Ascending aorta (tissue), 2 donors: ENCODE measurements at regions not wholly inside any gene's neighbourhood (a gene's known extent, or its start where the extent isn't known, plus 50 kb on each side); places are given as distances from the start of the nearest gene placed in this dataset.

Experiments used
- DNase-seq, 2 donors: peaks; one replicate each; pipeline ENCODE4 v3.0.0-alpha.2; 2019; ENCODE audit warnings: low spot score in 2 of 2
- H3K27ac ChIP-seq, 2 donors: fragments of 200-600 bp; sonication (generic); one replicate each; pipeline ENCODE4 v1.5.1; 2016 to 2017; ENCODE audit warnings: mild to moderate bottlenecking in 1 of 2
- H3K27me3 ChIP-seq: fragments of 200-600 bp; sonication (generic); one replicate; pipeline ENCODE4 v1.5.1; 2017
- H3K36me3 ChIP-seq, 2 donors: fragments of 200-600 bp; sonication (generic); one replicate each; pipeline ENCODE4 v1.5.1; 2016
- H3K4me1 ChIP-seq, 2 donors: fragments of 200-600 bp; sonication (generic); one replicate each; pipeline ENCODE4 v1.5.1; 2016 to 2017; ENCODE audit warnings: mild to moderate bottlenecking in 1 of 2
- H3K4me3 ChIP-seq, 2 donors: fragments of 200-600 bp; sonication (generic); one replicate each; pipeline ENCODE4 v1.5.1; 2016 to 2017; ENCODE audit warnings: mild to moderate bottlenecking in 1 of 2
- H3K9me3 ChIP-seq, 2 donors: fragments of 200-600 bp; sonication (generic); one replicate each; pipeline ENCODE4 v1.5.1; 2016
- intact Hi-C: fragments of 100-400 bp; cut with DNase I; formaldehyde crosslinking; loops from one replicate; pipeline ENCODE4 v1.15.1; 2023
- TF ChIP-seq, protein P1 (sequence below), 3 experiments: fragments of 200-600 bp in 2 of 3; fragments of 450-650 bp in 1 of 3; sonication (generic) in 2 of 3; IDR thresholded peaks; one replicate each; pipeline ENCODE4 v1.5.1; 2016 to 2019; ENCODE audit warnings: antibody characterized with exemption in 3 of 3, mild to moderate bottlenecking in 1 of 3, moderate library complexity in 1 of 3

DNA sequence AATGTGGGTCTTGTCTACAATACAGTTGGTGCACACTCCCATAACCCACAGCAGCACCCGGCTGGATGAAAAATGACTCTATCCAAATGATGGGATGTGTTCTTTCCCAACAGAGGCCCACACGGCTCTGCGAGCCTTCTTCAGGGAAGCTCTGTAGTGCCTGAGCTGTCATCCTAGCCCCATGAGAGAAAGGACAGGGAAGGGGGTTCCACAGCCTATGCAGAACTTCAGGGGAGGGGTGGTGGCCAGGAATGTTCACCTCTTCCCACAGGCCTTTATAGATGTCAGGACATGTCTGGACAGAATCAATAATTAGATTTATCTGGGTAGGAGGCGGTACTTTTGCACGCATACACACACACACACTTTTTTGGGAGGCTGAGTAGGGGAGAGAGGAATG lies 109.0 kb downstream of the JCAD start:
- H3K9me3 ChIP-seq = no peaks in the 10 kb centered on the region
- H3K27me3 ChIP-seq = no peaks in the 10 kb centered on the region
- TF ChIP-seq, protein P1, sequence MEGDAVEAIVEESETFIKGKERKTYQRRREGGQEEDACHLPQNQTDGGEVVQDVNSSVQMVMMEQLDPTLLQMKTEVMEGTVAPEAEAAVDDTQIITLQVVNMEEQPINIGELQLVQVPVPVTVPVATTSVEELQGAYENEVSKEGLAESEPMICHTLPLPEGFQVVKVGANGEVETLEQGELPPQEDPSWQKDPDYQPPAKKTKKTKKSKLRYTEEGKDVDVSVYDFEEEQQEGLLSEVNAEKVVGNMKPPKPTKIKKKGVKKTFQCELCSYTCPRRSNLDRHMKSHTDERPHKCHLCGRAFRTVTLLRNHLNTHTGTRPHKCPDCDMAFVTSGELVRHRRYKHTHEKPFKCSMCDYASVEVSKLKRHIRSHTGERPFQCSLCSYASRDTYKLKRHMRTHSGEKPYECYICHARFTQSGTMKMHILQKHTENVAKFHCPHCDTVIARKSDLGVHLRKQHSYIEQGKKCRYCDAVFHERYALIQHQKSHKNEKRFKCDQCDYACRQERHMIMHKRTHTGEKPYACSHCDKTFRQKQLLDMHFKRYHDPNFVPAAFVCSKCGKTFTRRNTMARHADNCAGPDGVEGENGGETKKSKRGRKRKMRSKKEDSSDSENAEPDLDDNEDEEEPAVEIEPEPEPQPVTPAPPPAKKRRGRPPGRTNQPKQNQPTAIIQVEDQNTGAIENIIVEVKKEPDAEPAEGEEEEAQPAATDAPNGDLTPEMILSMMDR (IDR thresholded peaks at IDR 0.05) = no peak
- H3K36me3 ChIP-seq = no peaks in the 10 kb centered on the region
- peak overlapping the region; percentile 85 to 90 for H3K27ac ChIP-seq
- no peak overlapping the region for H3K4me3 ChIP-seq
- peaks cover 17 to 42% of the 10 kb centered on the region in 2 donors for H3K4me1 ChIP-seq
- peak in 1 of 2 donors; percentile 39 for DNase-seq
- intact Hi-C loops = no loop called here

DNA sequence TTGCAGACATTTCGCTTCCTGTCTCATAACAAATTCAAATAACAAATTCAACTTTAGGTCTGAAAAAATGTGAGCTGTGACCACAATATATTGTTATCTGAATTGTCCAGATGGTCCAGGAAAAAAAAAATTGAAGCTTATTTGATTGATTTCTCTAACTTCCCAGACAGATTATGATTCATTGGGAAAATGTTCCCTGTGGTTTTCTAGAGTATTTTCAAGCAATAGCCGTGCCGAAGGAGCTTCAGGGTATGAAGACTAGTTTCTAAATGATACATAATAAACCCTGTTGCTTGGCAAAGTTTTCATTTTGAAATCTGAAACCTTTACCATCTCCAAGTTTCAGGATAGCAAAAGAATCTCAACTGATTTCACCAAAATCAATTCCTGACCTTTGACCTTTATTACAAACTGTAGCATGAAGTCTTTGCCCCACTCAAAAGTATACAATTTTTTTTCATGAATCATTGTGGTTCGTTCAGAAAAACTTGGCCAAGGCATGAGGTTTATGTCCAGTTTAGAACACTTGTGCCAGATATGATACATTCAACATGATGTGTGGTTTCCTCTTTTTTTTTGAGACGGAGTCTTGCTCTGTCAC lies 109.9 kb downstream of the JCAD start:
- H3K27me3 ChIP-seq = no peaks in the 10 kb centered on the region
- H3K4me3 ChIP-seq = no peak overlapping the region
- intact Hi-C loops = loop anchor here (2.0 to 5.0 kb wide), 3 partner anchors 29 to 137 kb away; no protein-coding TSS in a partner anchor
- DNase-seq = peak in 1 of 2 donors; percentile 62
- peak overlapping the region; percentile 85 to 90 for H3K27ac ChIP-seq
- H3K36me3 ChIP-seq = no peaks in the 10 kb centered on the region
- H3K9me3 ChIP-seq = no peaks in the 10 kb centered on the region
- H3K4me1 ChIP-seq = peaks cover 17 to 42% of the 10 kb centered on the region in 2 donors
- TF ChIP-seq, protein P1 (IDR thresholded peaks at IDR 0.05) = no peak

DNA sequence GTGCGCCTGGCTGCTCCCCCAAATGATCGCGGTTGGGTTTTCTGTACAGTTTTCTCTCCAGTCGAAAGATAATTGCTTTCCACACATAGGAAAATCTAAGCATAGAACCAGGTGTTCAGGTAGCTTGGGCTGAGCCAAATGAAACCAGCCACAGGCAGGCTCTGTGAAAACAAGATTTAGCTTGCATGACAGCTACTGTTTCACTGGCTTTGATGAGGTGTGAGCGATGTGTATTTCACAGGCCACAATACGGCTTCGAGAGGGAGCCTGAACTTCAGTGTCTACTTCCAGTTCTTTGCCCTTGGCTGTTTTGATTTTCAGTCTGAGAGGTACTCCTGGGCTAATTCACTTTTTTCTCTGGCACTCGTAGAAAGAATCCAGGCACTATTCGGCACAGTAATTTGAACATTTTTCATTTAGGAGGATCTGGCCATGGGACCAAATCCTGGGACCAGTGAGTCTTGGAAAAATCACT lies 110.5 kb downstream of the JCAD start:
- DNase-seq = peak in 1 of 2 donors; percentile 54
- Histone ChIP-seq H3K9me3 (no peaks in the 10 kb centered on the region), H3K27me3 (no peaks in the 10 kb centered on the region), H3K4me1 (peaks cover 17 to 42% of the 10 kb centered on the region in 2 donors), H3K27ac (peak overlapping the region; percentile 85 to 90), H3K36me3 (no peaks in the 10 kb centered on the region), H3K4me3 (no peak overlapping the region)
- TF ChIP-seq, protein P1 (IDR thresholded peaks at IDR 0.05) = no peak
- intact Hi-C loops = loop anchor here (2.0 to 5.0 kb wide), 3 partner anchors 30 to 137 kb away; no protein-coding TSS in a partner anchor

GRCh38 chr10:29947701-29948060 lies 111.7 kb downstream of the JCAD start:
- Histone ChIP-seq H3K4me3 (peak overlapping the region in 1 of 2 donors; percentile 39), H3K4me1 (peaks cover 17 to 42% of the 10 kb centered on the region in 2 donors)
- intact Hi-C loops = loop anchor here (2.0 to 5.0 kb wide), 5 partner anchors 31 to 211 kb away; no protein-coding TSS in a partner anchor

GRCh38 chr10:29946953-29947700 lies 112.3 kb downstream of the JCAD start:
- DNase-seq = peak; percentile 55 to 92
- Histone ChIP-seq H3K4me3 (peak overlapping the region in 1 of 2 donors; percentile 39), H3K27me3 (no peaks in the 10 kb centered on the region), H3K9me3 (no peaks in the 10 kb centered on the region), H3K36me3 (no peaks in the 10 kb centered on the region), H3K27ac (peak overlapping the region; percentile 85 to 90), H3K4me1 (peaks cover 17 to 42% of the 10 kb centered on the region in 2 donors)
- TF ChIP-seq, protein P1 (IDR thresholded peaks at IDR 0.05) = no peak
- intact Hi-C loops = loop anchor here (1.0 to 5.0 kb wide), 5 partner anchors 56 to 210 kb away; no protein-coding TSS in a partner anchor

More at GRCh38 chr10:29947701-29948060, 111.7 kb downstream of the JCAD start:
- TF ChIP-seq, protein P1 (IDR thresholded peaks at IDR 0.05) = peak in 1 of 3 experiments; percentile 8
- H3K36me3 ChIP-seq = no peaks in the 10 kb centered on the region
- DNase-seq = peak in 1 of 2 donors; percentile 71
- peak overlapping the region; percentile 85 to 90 for H3K27ac ChIP-seq
- no peaks in the 10 kb centered on the region for H3K27me3 ChIP-seq
- H3K9me3 ChIP-seq = no peaks in the 10 kb centered on the region
